ENCODE measurements at regions not wholly inside any gene's neighbourhood (a gene's known extent, or its start where the extent isn't known, plus 50 kb on each side); places are given as distances from the start of the nearest gene placed in this dataset.

GRCh38 chr6:163659803-163660202, 245.3 kb downstream of the QKI start:
- H3K27me3 ChIP-seq: no peaks in the 10 kb centered on the region
- no peak overlapping the region for H3K27ac ChIP-seq
- H3K9me3 ChIP-seq: no peaks in the 10 kb centered on the region
- no peak for DNase-seq (ENCODE audit: low spot score in 2 of 2)
- H3K4me3 ChIP-seq: no peak overlapping the region
- no peaks in the 10 kb centered on the region for H3K36me3 ChIP-seq
- peaks cover 0 to 4% (median 0%) of the 10 kb centered on the region in 4 donors for H3K4me1 ChIP-seq
- TF ChIP-seq CTCF (IDR thresholded peaks at IDR 0.05) (no peak), EP300 (IDR thresholded peaks at IDR 0.05) (no peak), POLR2A (IDR thresholded peaks at IDR 0.05) (no peak)
- 92 to 94% methylated on average over 4 of the region's 4 CpGs for WGBS, 2 donors

- WGBS, 2 donors: 77 to 90% methylated on average over 7 of the region's 7 CpGs
- Histone ChIP-seq H3K4me3 (no peak overlapping the region), H3K9me3 (no peaks in the 10 kb centered on the region), H3K36me3 (no peaks in the 10 kb centered on the region), H3K27ac (no peak overlapping the region), H3K27me3 (no peaks in the 10 kb centered on the region), H3K4me1 (peaks cover 0 to 24% (median 4%) of the 10 kb centered on the region in 4 donors)
- DNase-seq (ENCODE audit: low spot score in 2 of 2): no peak
- TF ChIP-seq EP300 (IDR thresholded peaks at IDR 0.05): no peak
- TF ChIP-seq POLR2A (IDR thresholded peaks at IDR 0.05): no peak
- no peak for TF ChIP-seq CTCF (IDR thresholded peaks at IDR 0.05)
These were observed 241.0 kb downstream of the QKI start for GRCh38 chr6:163655217-163656121.

GRCh38 chr6:163651915-163652668, 237.6 kb downstream of the QKI start:
- TF ChIP-seq CTCF (IDR thresholded peaks at IDR 0.05): no peak
- TF ChIP-seq POLR2A (IDR thresholded peaks at IDR 0.05): no peak
- no peak for TF ChIP-seq EP300 (IDR thresholded peaks at IDR 0.05)
- Histone ChIP-seq H3K36me3 (no peaks in the 10 kb centered on the region), H3K27ac (peak overlapping the region in 2 of 4 donors; percentile 49 to 60), H3K4me1 (peaks cover 0 to 24% (median 4%) of the 10 kb centered on the region in 4 donors), H3K9me3 (no peaks in the 10 kb centered on the region), H3K4me3 (no peak overlapping the region), H3K27me3 (no peaks in the 10 kb centered on the region)
- WGBS, 2 donors: 67 to 68% methylated on average over 7 of the region's 7 CpGs
- DNase-seq (ENCODE audit: low spot score in 2 of 2): peak in 1 of 2 donors; percentile 31

GRCh38 chr6:163651426-163651825, 236.9 kb downstream of the QKI start:
- Histone ChIP-seq H3K4me1 (peaks cover 0 to 24% (median 4%) of the 10 kb centered on the region in 4 donors), H3K27me3 (no peaks in the 10 kb centered on the region), H3K36me3 (no peaks in the 10 kb centered on the region), H3K9me3 (no peaks in the 10 kb centered on the region), H3K27ac (peak overlapping the region in 2 of 4 donors; percentile 6 to 28), H3K4me3 (no peak overlapping the region)
- TF ChIP-seq POLR2A (IDR thresholded peaks at IDR 0.05) (no peak), CTCF (IDR thresholded peaks at IDR 0.05) (no peak), EP300 (IDR thresholded peaks at IDR 0.05) (no peak)
- WGBS, 2 donors: 84 to 87% methylated on average over 3 of the region's 3 CpGs
- no peak for DNase-seq (ENCODE audit: low spot score in 2 of 2)

- no peak overlapping the region for H3K4me3 ChIP-seq
- no peaks in the 10 kb centered on the region for H3K27me3 ChIP-seq
- DNase-seq (ENCODE audit: low spot score in 2 of 2): no peak
- no peaks in the 10 kb centered on the region for H3K9me3 ChIP-seq
- 92 to 93% methylated on average over 8 of the region's 8 CpGs for WGBS, 2 donors
- no peaks in the 10 kb centered on the region for H3K36me3 ChIP-seq
- peaks cover 0 to 23% (median 4%) of the 10 kb centered on the region in 4 donors for H3K4me1 ChIP-seq
- no peak overlapping the region for H3K27ac ChIP-seq
- TF ChIP-seq EP300 (IDR thresholded peaks at IDR 0.05): no peak
These were observed 234.3 kb downstream of the QKI start for GRCh38 chr6:163648868-163649267.

All from tibial nerve (tissue), 4 donors.